ENCODE measurements at regions not wholly inside any gene's neighbourhood (a gene's known extent, or its start where the extent isn't known, plus 50 kb on each side); places are given as distances from the start of the nearest gene placed in this dataset.

- Histone ChIP-seq H3K9me3 (ENCODE audit: low read length) (no peaks in the 10 kb centered on the region), H4K20me1 (ENCODE audit: insufficient read depth, low read length) (no peaks in the 10 kb centered on the region), H3F3A (ENCODE audit: insufficient read depth, low read length) (no peaks in the 10 kb centered on the region), H3K79me2 (ENCODE audit: insufficient read depth, low read length) (no peaks in the 10 kb centered on the region), H3K9ac (ENCODE audit: low read length) (no peak overlapping the region), H3K4me3 (ENCODE audit: low read depth, low read length, poor library complexity, severe bottlenecking) (no peak overlapping the region), H3K4me2 (ENCODE audit: low read length) (no peak overlapping the region), H3K27me3 (ENCODE audit: insufficient read depth, low read length) (no peaks in the 10 kb centered on the region), H3K27ac (ENCODE audit: low read depth, low read length, poor library complexity, severe bottlenecking) (no peak overlapping the region), H3K4me1 (ENCODE audit: insufficient read depth, low read length, severe bottlenecking) (no peaks in the 10 kb centered on the region), H3K9me2 (ENCODE audit: low read depth, low read length) (no peaks in the 10 kb centered on the region), H2AFZ (ENCODE audit: low read length) (no peak overlapping the region), H3K36me3 (ENCODE audit: insufficient read depth, low read length) (no peaks in the 10 kb centered on the region)
- TF ChIP-seq CTCF (IDR thresholded peaks at IDR 0.05; ENCODE audit: low read length) (no peak), EZH2 (IDR thresholded peaks at IDR 0.05; ENCODE audit: borderline replicate concordance, low read length) (no peak)
Measured at GRCh38 chr3:124654470-124654845, 75.8 kb upstream of the UMPS start.

- no peak overlapping the region for H3K27ac ChIP-seq (ENCODE audit: low read depth, low read length, poor library complexity, severe bottlenecking)
- no peaks in the 10 kb centered on the region for H3K9me3 ChIP-seq (ENCODE audit: low read length)
- H4K20me1 ChIP-seq (ENCODE audit: insufficient read depth, low read length), result no peaks in the 10 kb centered on the region
- H3K4me2 ChIP-seq (ENCODE audit: low read length), result no peak overlapping the region
- H3K27me3 ChIP-seq (ENCODE audit: insufficient read depth, low read length), result no peaks in the 10 kb centered on the region
- H3F3A ChIP-seq (ENCODE audit: insufficient read depth, low read length), result no peaks in the 10 kb centered on the region
- no peaks in the 10 kb centered on the region for H3K9me2 ChIP-seq (ENCODE audit: low read depth, low read length)
- no peak overlapping the region for H3K9ac ChIP-seq (ENCODE audit: low read length)
- H3K4me3 ChIP-seq (ENCODE audit: low read depth, low read length, poor library complexity, severe bottlenecking), result no peak overlapping the region
- no peaks in the 10 kb centered on the region for H3K79me2 ChIP-seq (ENCODE audit: insufficient read depth, low read length)
- TF ChIP-seq CTCF (IDR thresholded peaks at IDR 0.05; ENCODE audit: low read length) (no peak), EZH2 (IDR thresholded peaks at IDR 0.05; ENCODE audit: borderline replicate concordance, low read length) (no peak)
- no peaks in the 10 kb centered on the region for H3K36me3 ChIP-seq (ENCODE audit: insufficient read depth, low read length)
- no peaks in the 10 kb centered on the region for H3K4me1 ChIP-seq (ENCODE audit: insufficient read depth, low read length, severe bottlenecking)
- H2AFZ ChIP-seq (ENCODE audit: low read length), result no peak overlapping the region
Measured at GRCh38 chr3:124656531-124656930, 73.7 kb upstream of the UMPS start.

GRCh38 chr3:124657138-124657537 is 73.1 kb upstream of the UMPS start:
- no peak overlapping the region for H2AFZ ChIP-seq (ENCODE audit: low read length)
- H3K27me3 ChIP-seq (ENCODE audit: insufficient read depth, low read length), result no peaks in the 10 kb centered on the region
- H3K27ac ChIP-seq (ENCODE audit: low read depth, low read length, poor library complexity, severe bottlenecking), result no peak overlapping the region
- TF ChIP-seq EZH2 (IDR thresholded peaks at IDR 0.05; ENCODE audit: borderline replicate concordance, low read length) (no peak), CTCF (IDR thresholded peaks at IDR 0.05; ENCODE audit: low read length) (no peak)
- no peaks in the 10 kb centered on the region for H3F3A ChIP-seq (ENCODE audit: insufficient read depth, low read length)
- H3K9me2 ChIP-seq (ENCODE audit: low read depth, low read length), result no peaks in the 10 kb centered on the region
- no peak overlapping the region for H3K4me3 ChIP-seq (ENCODE audit: low read depth, low read length, poor library complexity, severe bottlenecking)
- no peak overlapping the region for H3K9ac ChIP-seq (ENCODE audit: low read length)
- no peaks in the 10 kb centered on the region for H3K4me1 ChIP-seq (ENCODE audit: insufficient read depth, low read length, severe bottlenecking)
- H3K79me2 ChIP-seq (ENCODE audit: insufficient read depth, low read length), result no peaks in the 10 kb centered on the region
- no peaks in the 10 kb centered on the region for H3K36me3 ChIP-seq (ENCODE audit: insufficient read depth, low read length)
- no peak overlapping the region for H3K4me2 ChIP-seq (ENCODE audit: low read length)
- no peaks in the 10 kb centered on the region for H3K9me3 ChIP-seq (ENCODE audit: low read length)
- no peaks in the 10 kb centered on the region for H4K20me1 ChIP-seq (ENCODE audit: insufficient read depth, low read length)
